SK-N-SH (cell line): ENCODE measurements at regions not wholly inside any gene's neighbourhood (a gene's known extent, or its start where the extent isn't known, plus 50 kb on each side); places are given as distances from the start of the nearest gene placed in this dataset.

Experiments used
- CTCF ChIA-PET: fragments of 300-600, 350-600 bp; formaldehyde crosslinking; extraction: SDS; loops from one replicate; lab custom pipeline; 2021; lab: Yijun Ruan, JAX
- POLR2A ChIA-PET: fragments of 350-600 bp; sonication (Branson Sonifier 250); formaldehyde crosslinking; extraction: SDS; loops from one replicate; lab custom pipeline; 2020; ENCODE audit warnings: antibody characterized with exemption, inconsistent platforms; lab: Yijun Ruan, JAX
- DNase-seq: peaks from one replicate; pipeline ENCODE4 v3.0.0; 2012
- H2AFZ ChIP-seq: fragments of 200-600 bp; sonication (generic); 2 replicates; pipeline ENCODE4 v1.8.1; 2016; ENCODE audit warnings: antibody characterized with exemption, mild to moderate bottlenecking, low read depth
- H3F3A ChIP-seq: fragments of 200-600 bp; sonication (generic); replicated peaks from 2 replicates; pipeline ENCODE3; 2016; ENCODE audit warnings: antibody characterized with exemption, mild to moderate bottlenecking; ENCODE audit not compliant: insufficient read depth
- H3K27ac ChIP-seq, 2 experiments: fragments of 200-500 bp in 1 of 2; fragments of 200-600 bp in 1 of 2; sonication (Bioruptor generic) in 1 of 2; sonication (generic), shearing (Covaris generic) in 1 of 2; 2 replicates each; pipeline versions ENCODE4 v1.5.1 to v1.6.1; 2014 to 2016; ENCODE audit warnings: low read depth in 2 of 2, inconsistent platforms in 1 of 2, low read length in 1 of 2, mild to moderate bottlenecking in 1 of 2, mixed read lengths in 1 of 2
- H3K27me3 ChIP-seq: fragments of 200-600 bp; sonication (generic), shearing (Covaris generic); 2 replicates; pipeline ENCODE4 v1.6.1; 2016; ENCODE audit warnings: mixed run types; ENCODE audit not compliant: insufficient read depth
- H3K36me3 ChIP-seq, 2 experiments: fragments of 200-500 bp in 1 of 2; fragments of 200-600 bp in 1 of 2; sonication (Bioruptor generic) in 1 of 2; sonication (generic) in 1 of 2; replicated peaks in 1 of 2; 2 replicates each; pipeline versions ENCODE3 to v1.5.1; 2014 to 2016; ENCODE audit warnings: low read length in 1 of 2, mild to moderate bottlenecking in 1 of 2; ENCODE audit not compliant: insufficient read depth in 2 of 2, control insufficient read depth in 1 of 2
- H3K4me1 ChIP-seq, 2 experiments: fragments of 200-500 bp in 1 of 2; fragments of 200-600 bp in 1 of 2; sonication (Bioruptor generic) in 1 of 2; sonication (generic), shearing (Covaris generic) in 1 of 2; 2 replicates each; pipeline versions ENCODE4 v1.5.1 to v1.6.1; 2014 to 2016; ENCODE audit warnings: low read depth in 1 of 2, low read length in 1 of 2, mixed run types in 1 of 2; ENCODE audit not compliant: insufficient read depth in 2 of 2, control insufficient read depth in 1 of 2
- H3K4me2 ChIP-seq: fragments of 200-600 bp; sonication (generic), shearing (Covaris generic); 2 replicates; pipeline ENCODE4 v1.6.1; 2017; ENCODE audit warnings: mixed run types
- H3K4me3 ChIP-seq, 2 experiments: fragments of 200-500 bp in 1 of 2; fragments of 200-600 bp in 1 of 2; sonication (Bioruptor generic) in 1 of 2; sonication (generic), shearing (Covaris generic) in 1 of 2; 2 replicates each; pipeline versions ENCODE4 v1.5.1 to v1.8.1; 2014 to 2016; ENCODE audit warnings: low read depth in 2 of 2, inconsistent platforms in 1 of 2, low read length in 1 of 2, mild to moderate bottlenecking in 1 of 2, mixed read lengths in 1 of 2, moderate library complexity in 1 of 2
- H3K79me2 ChIP-seq: fragments of 200-600 bp; sonication (generic); 2 replicates; pipeline ENCODE4 v1.8.1; 2017; ENCODE audit warnings: mild to moderate bottlenecking; ENCODE audit not compliant: insufficient read depth
- H3K9ac ChIP-seq: fragments of 200-600 bp; sonication (generic); 2 replicates; pipeline ENCODE4 v1.6.1; 2017; ENCODE audit warnings: mixed run types
- H3K9me2 ChIP-seq: fragments of 200-600 bp; sonication (generic); 2 replicates; pipeline ENCODE4 v1.6.1; 2017; ENCODE audit warnings: mixed run types
- H3K9me3 ChIP-seq: fragments of 200-600 bp; sonication (generic); 2 replicates; pipeline ENCODE4 v1.6.1; 2017; ENCODE audit warnings: mixed run types, mild to moderate bottlenecking, moderate library complexity
- H4K20me1 ChIP-seq: fragments of 200-600 bp; sonication (generic); 2 replicates; pipeline ENCODE4 v1.6.1; 2017; ENCODE audit warnings: mild to moderate bottlenecking, mixed run types; ENCODE audit not compliant: insufficient read depth
- CTCF ChIP-seq: fragments of 200-600 bp; sonication (generic); IDR thresholded peaks from 2 replicates; pipeline ENCODE4 v1.6.1; 2017; ENCODE audit warnings: antibody characterized with exemption, mild to moderate bottlenecking, moderate library complexity
- EP300 ChIP-seq, 2 experiments: IDR thresholded peaks; 2 replicates each; pipeline versions ENCODE4 v1.4.0 to v1.6.1; 2012; ENCODE audit warnings: borderline replicate concordance in 1 of 2, low read depth in 1 of 2, low read length in 1 of 2
- IRF3 ChIP-seq: fragments of 150-350 bp; IDR thresholded peaks from 2 replicates; pipeline ENCODE4 v1.6.1; 2016; ENCODE audit warnings: mild to moderate bottlenecking, low read depth, low read length
- NFIC ChIP-seq: IDR thresholded peaks from 2 replicates; pipeline ENCODE4 v1.4.0; 2012; ENCODE audit warnings: borderline replicate concordance
- POLR2AphosphoS5 ChIP-seq: IDR thresholded peaks from 2 replicates; pipeline ENCODE4 v1.6.1; 2012; ENCODE audit warnings: low read depth, low read length
- RXRA ChIP-seq: IDR thresholded peaks from 2 replicates; pipeline ENCODE4 v1.4.0; 2012; ENCODE audit warnings: low read depth, mild to moderate bottlenecking, borderline replicate concordance
- SMC3 ChIP-seq: IDR thresholded peaks from 2 replicates; pipeline ENCODE4 v1.6.1; 2012; ENCODE audit warnings: low read depth, low read length, improper control_type of control experiment
- TCF12 ChIP-seq: IDR thresholded peaks from 2 replicates; pipeline ENCODE4 v1.4.0; 2012
- USF1 ChIP-seq: IDR thresholded peaks from 2 replicates; pipeline ENCODE4 v1.4.0; 2012; ENCODE audit warnings: low read depth, borderline replicate concordance
- WGBS: methylation state at CpG from one replicate; pipeline ENCODE4 v1.1.6; 2017; ENCODE audit warnings: low lambda C conversion rate; 5-methylcytosine and 5-hydroxymethylcytosine counted together
- TF ChIP-seq, protein P1 (sequence below): fragments of 150-350 bp; IDR thresholded peaks from 2 replicates; pipeline ENCODE4 v1.6.1; 2017; ENCODE audit warnings: antibody characterized with exemption, low read length, low read depth, borderline replicate concordance
- TF ChIP-seq, protein P2 (sequence below): IDR thresholded peaks from 2 replicates; pipeline ENCODE4; 2012

DNA sequence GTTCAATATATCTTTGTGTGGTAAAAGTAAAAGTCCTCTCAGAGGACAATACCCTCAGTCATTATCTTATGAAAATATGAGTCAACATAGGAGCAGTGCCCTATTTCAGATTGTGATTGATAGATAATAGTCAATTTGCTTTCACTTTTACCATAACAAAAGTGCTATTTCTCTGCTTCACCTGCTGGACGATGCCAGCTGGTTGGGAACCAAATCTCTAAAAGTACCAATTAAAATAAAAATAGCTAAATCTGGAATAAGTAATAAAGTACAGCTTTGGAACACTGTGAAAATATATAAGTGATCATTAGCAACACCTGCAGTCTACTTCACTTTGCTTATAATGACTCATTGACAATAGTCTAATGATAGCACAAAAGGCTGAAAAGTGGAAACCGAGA lies 390.3 kb upstream of the AGTR1 start:
- Histone ChIP-seq H3K4me1 (no peaks in the 10 kb centered on the region), H3K27me3 (no peaks in the 10 kb centered on the region), H3K27ac (no peak overlapping the region), H3F3A (no peaks in the 10 kb centered on the region), H2AFZ (no peak overlapping the region), H3K36me3 (no peaks in the 10 kb centered on the region), H3K4me2 (no peak overlapping the region), H3K9ac (no peak overlapping the region), H3K9me3 (no peaks in the 10 kb centered on the region), H4K20me1 (no peaks in the 10 kb centered on the region), H3K4me3 (no peak overlapping the region), H3K79me2 (no peaks in the 10 kb centered on the region), H3K9me2 (no peaks in the 10 kb centered on the region)
- TF ChIP-seq RXRA (no peak), IRF3 (no peak), NFIC (no peak), POLR2AphosphoS5 (no peak), EP300 (IDR thresholded peaks at IDR 0.05; ENCODE audit: borderline replicate concordance in 1 of 2, low read depth in 1 of 2, low read length in 1 of 2) (no peak), CTCF (no peak), TCF12 (no peak), SMC3 (no peak), USF1 (no peak)
- TF ChIP-seq, protein P1, sequence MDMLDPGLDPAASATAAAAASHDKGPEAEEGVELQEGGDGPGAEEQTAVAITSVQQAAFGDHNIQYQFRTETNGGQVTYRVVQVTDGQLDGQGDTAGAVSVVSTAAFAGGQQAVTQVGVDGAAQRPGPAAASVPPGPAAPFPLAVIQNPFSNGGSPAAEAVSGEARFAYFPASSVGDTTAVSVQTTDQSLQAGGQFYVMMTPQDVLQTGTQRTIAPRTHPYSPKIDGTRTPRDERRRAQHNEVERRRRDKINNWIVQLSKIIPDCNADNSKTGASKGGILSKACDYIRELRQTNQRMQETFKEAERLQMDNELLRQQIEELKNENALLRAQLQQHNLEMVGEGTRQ, result no peak
- TF ChIP-seq, protein P2, sequence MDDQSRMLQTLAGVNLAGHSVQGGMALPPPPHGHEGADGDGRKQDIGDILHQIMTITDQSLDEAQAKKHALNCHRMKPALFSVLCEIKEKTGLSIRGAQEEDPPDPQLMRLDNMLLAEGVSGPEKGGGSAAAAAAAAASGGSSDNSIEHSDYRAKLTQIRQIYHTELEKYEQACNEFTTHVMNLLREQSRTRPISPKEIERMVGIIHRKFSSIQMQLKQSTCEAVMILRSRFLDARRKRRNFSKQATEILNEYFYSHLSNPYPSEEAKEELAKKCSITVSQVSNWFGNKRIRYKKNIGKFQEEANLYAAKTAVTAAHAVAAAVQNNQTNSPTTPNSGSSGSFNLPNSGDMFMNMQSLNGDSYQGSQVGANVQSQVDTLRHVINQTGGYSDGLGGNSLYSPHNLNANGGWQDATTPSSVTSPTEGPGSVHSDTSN, result no peak
- no peak for DNase-seq
- CTCF ChIA-PET, result no interaction called here
- POLR2A ChIA-PET, result no interaction called here
- WGBS, result 53% methylated on average over 2 of the region's 2 CpGs
